Mesendoderm (in vitro differentiated cells): ENCODE measurements at regions not wholly inside any gene's neighbourhood (a gene's known extent, or its start where the extent isn't known, plus 50 kb on each side); places are given as distances from the start of the nearest gene placed in this dataset.

ENCODE experiments used
- DNase-seq: peaks from one replicate; pipeline ENCODE4 v3.0.0; 2013
- H2AK5ac ChIP-seq: 2 replicates; pipeline ENCODE4 v1.6.1; 2013; ENCODE audit warnings: low read length, inconsistent platforms
- H2BK120ac ChIP-seq: 2 replicates; pipeline ENCODE4 v1.6.1; 2013; ENCODE audit warnings: low read depth, mild to moderate bottlenecking, low read length, moderate library complexity, mixed read lengths
- H2BK15ac ChIP-seq: replicated peaks from 2 replicates; pipeline ENCODE4 v1.6.1; 2013; ENCODE audit warnings: low read depth, mild to moderate bottlenecking, moderate library complexity
- H2BK5ac ChIP-seq: 2 replicates; pipeline ENCODE4 v1.6.1; 2013; ENCODE audit warnings: low read length, inconsistent platforms
- H3K18ac ChIP-seq: 2 replicates; pipeline ENCODE4 v1.6.1; 2013; ENCODE audit warnings: mild to moderate bottlenecking, low read length, mixed read lengths
- H3K23ac ChIP-seq: one replicate; pipeline ENCODE4 v1.6.1; 2013; ENCODE audit warnings: low read length
- H3K27ac ChIP-seq: 2 replicates; pipeline ENCODE4 v1.5.1; 2013; ENCODE audit warnings: low read depth, mild to moderate bottlenecking, inconsistent platforms, low read length, moderate library complexity
- H3K27me3 ChIP-seq: 2 replicates; pipeline ENCODE4 v1.6.1; 2013; ENCODE audit warnings: low read length, control low read depth, mild to moderate bottlenecking, inconsistent platforms; ENCODE audit not compliant: insufficient read depth, poor library complexity
- H3K36me3 ChIP-seq: 2 replicates; pipeline ENCODE4 v1.6.1; 2013; ENCODE audit warnings: low read length, inconsistent platforms; ENCODE audit not compliant: control insufficient read depth, insufficient read depth
- H3K4ac ChIP-seq: one replicate; pipeline ENCODE4 v1.6.1; 2013; ENCODE audit warnings: low read depth, mild to moderate bottlenecking, low read length, moderate library complexity
- H3K4me1 ChIP-seq: 2 replicates; pipeline ENCODE4 v1.6.1; 2013; ENCODE audit warnings: low read depth, low read length, inconsistent platforms; ENCODE audit not compliant: control insufficient read depth
- H3K4me2 ChIP-seq: 2 replicates; pipeline ENCODE4 v1.6.1; 2013; ENCODE audit warnings: low read length
- H3K4me3 ChIP-seq: 2 replicates; pipeline ENCODE4 v1.5.1; 2013; ENCODE audit warnings: mild to moderate bottlenecking, low read length
- H3K56ac ChIP-seq: one replicate; pipeline ENCODE4 v1.6.1; 2013; ENCODE audit warnings: low read length
- H3K79me1 ChIP-seq: 2 replicates; pipeline ENCODE4 v1.6.1; 2013; ENCODE audit warnings: low read length, inconsistent platforms
- H3K79me2 ChIP-seq: 2 replicates; pipeline ENCODE4 v1.6.1; 2013; ENCODE audit warnings: mild to moderate bottlenecking, low read length; ENCODE audit not compliant: control insufficient read depth, insufficient read depth
- H3K9ac ChIP-seq: 2 replicates; pipeline ENCODE4 v1.6.1; 2013; ENCODE audit warnings: low read length, inconsistent platforms
- H4K5ac ChIP-seq: one replicate; pipeline ENCODE4 v1.6.1; 2013; ENCODE audit warnings: low read length
- H4K8ac ChIP-seq: one replicate; pipeline ENCODE4 v1.6.1; 2013; ENCODE audit warnings: low read depth, mild to moderate bottlenecking, control low read depth, low read length, moderate library complexity
- WGBS: extraction: QIAGEN DNeasy Blood & Tissue Kit; methylation state at CpG from one replicate; pipeline ENCODE4 v1.1.7; 2013; ENCODE audit warnings: low lambda C conversion rate, missing lambda C conversion rate; ENCODE audit not compliant: insufficient coverage; ENCODE audit errors: extremely low coverage; 5-methylcytosine and 5-hydroxymethylcytosine counted together

- Histone ChIP-seq H3K27ac (no peak overlapping the region), H2AK5ac (no peak overlapping the region), H3K79me1 (no peaks in the 10 kb centered on the region), H3K79me2 (no peaks in the 10 kb centered on the region), H3K36me3 (no peaks in the 10 kb centered on the region), H3K4ac (no peak overlapping the region), H4K8ac (no peak overlapping the region), H3K4me1 (no peaks in the 10 kb centered on the region), H3K23ac (no peak overlapping the region), H2BK120ac (no peak overlapping the region), H3K56ac (no peak overlapping the region), H2BK5ac (no peak overlapping the region), H3K4me3 (no peak overlapping the region), H2BK15ac (no peak overlapping the region), H3K18ac (no peak overlapping the region), H3K4me2 (no peak overlapping the region), H3K9ac (no peak overlapping the region), H4K5ac (no peak overlapping the region), H3K27me3 (no peaks in the 10 kb centered on the region)
- no CpG with 5 or more reads among the region's 5 CpGs for WGBS
- no peak for DNase-seq
Observed at GRCh38 chr6:10014557-10014956, 400.3 kb downstream of the TFAP2A start.

- Histone ChIP-seq H3K23ac (no peak overlapping the region), H4K8ac (no peak overlapping the region)
- DNase-seq = no peak
Observed at GRCh38 chr6:10000551-10000950, 414.3 kb downstream of the TFAP2A start.

GRCh38 chr6:9999796-10000195 is 415.1 kb downstream of the TFAP2A start:
- H3K4me2 ChIP-seq = no peak overlapping the region

More at GRCh38 chr6:10000551-10000950, 414.3 kb downstream of the TFAP2A start:
- Histone ChIP-seq H2BK120ac (no peak overlapping the region), H2BK5ac (no peak overlapping the region), H3K18ac (no peak overlapping the region), H3K36me3 (no peaks in the 10 kb centered on the region), H3K4me2 (no peak overlapping the region), H2BK15ac (no peak overlapping the region), H3K4me3 (no peak overlapping the region), H4K5ac (no peak overlapping the region), H3K4me1 (no peaks in the 10 kb centered on the region), H2AK5ac (no peak overlapping the region), H3K79me1 (no peaks in the 10 kb centered on the region), H3K9ac (no peak overlapping the region), H3K4ac (no peak overlapping the region), H3K79me2 (no peaks in the 10 kb centered on the region), H3K27ac (no peak overlapping the region), H3K56ac (no peak overlapping the region), H3K27me3 (no peaks in the 10 kb centered on the region)
- WGBS = no CpG with 5 or more reads among the region's 3 CpGs

GRCh38 chr6:9986273-9986672 is 428.6 kb downstream of the TFAP2A start:
- no peak overlapping the region for H3K18ac ChIP-seq
- no peak overlapping the region for H2BK15ac ChIP-seq
- H3K4me1 ChIP-seq = no peaks in the 10 kb centered on the region
- H3K4ac ChIP-seq = no peak overlapping the region
- H3K56ac ChIP-seq = no peak overlapping the region
- H4K5ac ChIP-seq = no peak overlapping the region
- no peaks in the 10 kb centered on the region for H3K79me2 ChIP-seq
- no peak overlapping the region for H3K4me3 ChIP-seq
- H3K9ac ChIP-seq = no peak overlapping the region
- no peaks in the 10 kb centered on the region for H3K27me3 ChIP-seq
- H3K4me2 ChIP-seq = no peak overlapping the region
- DNase-seq = no peak
- WGBS = no CpG with 5 or more reads among the region's 2 CpGs
- H3K36me3 ChIP-seq = no peaks in the 10 kb centered on the region
- no peak overlapping the region for H2BK120ac ChIP-seq
- no peak overlapping the region for H2BK5ac ChIP-seq
- no peaks in the 10 kb centered on the region for H3K79me1 ChIP-seq
- H2AK5ac ChIP-seq = no peak overlapping the region
- no peak overlapping the region for H4K8ac ChIP-seq
- H3K27ac ChIP-seq = no peak overlapping the region
- no peak overlapping the region for H3K23ac ChIP-seq

More at GRCh38 chr6:9999796-10000195, 415.1 kb downstream of the TFAP2A start:
- Histone ChIP-seq H2AK5ac (no peak overlapping the region), H4K8ac (no peak overlapping the region), H3K4ac (no peak overlapping the region), H3K27me3 (no peaks in the 10 kb centered on the region), H2BK120ac (no peak overlapping the region), H3K4me1 (no peaks in the 10 kb centered on the region), H3K79me2 (no peaks in the 10 kb centered on the region), H3K23ac (no peak overlapping the region), H3K9ac (no peak overlapping the region), H4K5ac (no peak overlapping the region), H3K36me3 (no peaks in the 10 kb centered on the region), H3K56ac (no peak overlapping the region), H3K27ac (no peak overlapping the region), H3K18ac (no peak overlapping the region), H3K4me3 (no peak overlapping the region), H2BK5ac (no peak overlapping the region), H3K79me1 (no peaks in the 10 kb centered on the region), H2BK15ac (no peak overlapping the region)
- no CpG with 5 or more reads among the region's 3 CpGs for WGBS
- no peak for DNase-seq

GRCh38 chr6:9985481-9985880 is 429.4 kb downstream of the TFAP2A start:
- Histone ChIP-seq H2BK5ac (no peak overlapping the region), H3K79me2 (no peaks in the 10 kb centered on the region), H4K8ac (no peak overlapping the region), H3K4me3 (no peak overlapping the region), H4K5ac (no peak overlapping the region), H3K4ac (no peak overlapping the region), H3K4me1 (no peaks in the 10 kb centered on the region), H3K9ac (no peak overlapping the region), H3K18ac (no peak overlapping the region), H3K56ac (no peak overlapping the region), H2BK120ac (no peak overlapping the region), H3K79me1 (no peaks in the 10 kb centered on the region), H3K23ac (no peak overlapping the region), H3K27ac (no peak overlapping the region), H3K36me3 (no peaks in the 10 kb centered on the region), H2BK15ac (no peak overlapping the region), H2AK5ac (no peak overlapping the region), H3K4me2 (no peak overlapping the region), H3K27me3 (no peaks in the 10 kb centered on the region)
- no peak for DNase-seq

GRCh38 chr6:9984607-9985006 is 430.3 kb downstream of the TFAP2A start:
- H3K4me3 ChIP-seq = no peak overlapping the region
- no peaks in the 10 kb centered on the region for H3K4me1 ChIP-seq
- H2BK120ac ChIP-seq = no peak overlapping the region
- H4K8ac ChIP-seq = no peak overlapping the region
- H3K79me2 ChIP-seq = no peaks in the 10 kb centered on the region
- no peak overlapping the region for H2BK5ac ChIP-seq
- no peaks in the 10 kb centered on the region for H3K79me1 ChIP-seq
- H3K9ac ChIP-seq = no peak overlapping the region
- H3K56ac ChIP-seq = no peak overlapping the region
- H3K4me2 ChIP-seq = no peak overlapping the region
- no peak overlapping the region for H3K27ac ChIP-seq
- no peak overlapping the region for H3K23ac ChIP-seq
- H2BK15ac ChIP-seq = no peak overlapping the region
- H3K27me3 ChIP-seq = no peaks in the 10 kb centered on the region
- H4K5ac ChIP-seq = no peak overlapping the region
- no peak overlapping the region for H3K18ac ChIP-seq
- no peak for DNase-seq
- H3K4ac ChIP-seq = no peak overlapping the region
- no peaks in the 10 kb centered on the region for H3K36me3 ChIP-seq
- no peak overlapping the region for H2AK5ac ChIP-seq
